Right lobe of liver (tissue), 4 donors: ENCODE measurements at regions not wholly inside any gene's neighbourhood (a gene's known extent, or its start where the extent isn't known, plus 50 kb on each side); places are given as distances from the start of the nearest gene placed in this dataset.

Experiments used
- POLR2A ChIP-seq: fragments of 450-650 bp; IDR thresholded peaks from one replicate; pipeline ENCODE4 v1.6.1; 2017; ENCODE audit warnings: antibody characterized with exemption, mild to moderate bottlenecking
- TF ChIP-seq, protein P1 (sequence below), 4 donors: fragments of 200-600 bp in 3 of 4; fragments of 450-650 bp in 1 of 4; IDR thresholded peaks; one replicate each; pipeline versions ENCODE4 v1.5.1 to v1.8.0; 2016 to 2022; ENCODE audit warnings: antibody characterized with exemption in 4 of 4, mild to moderate bottlenecking in 2 of 4
- donor health status: DM: no; HTN: no; CAD: no.
- donor health status: DM: no; HTN: no; CAD: no.
- donor health status: DM: no; HTN: yes; CAD: no.

- TF ChIP-seq, protein P1, sequence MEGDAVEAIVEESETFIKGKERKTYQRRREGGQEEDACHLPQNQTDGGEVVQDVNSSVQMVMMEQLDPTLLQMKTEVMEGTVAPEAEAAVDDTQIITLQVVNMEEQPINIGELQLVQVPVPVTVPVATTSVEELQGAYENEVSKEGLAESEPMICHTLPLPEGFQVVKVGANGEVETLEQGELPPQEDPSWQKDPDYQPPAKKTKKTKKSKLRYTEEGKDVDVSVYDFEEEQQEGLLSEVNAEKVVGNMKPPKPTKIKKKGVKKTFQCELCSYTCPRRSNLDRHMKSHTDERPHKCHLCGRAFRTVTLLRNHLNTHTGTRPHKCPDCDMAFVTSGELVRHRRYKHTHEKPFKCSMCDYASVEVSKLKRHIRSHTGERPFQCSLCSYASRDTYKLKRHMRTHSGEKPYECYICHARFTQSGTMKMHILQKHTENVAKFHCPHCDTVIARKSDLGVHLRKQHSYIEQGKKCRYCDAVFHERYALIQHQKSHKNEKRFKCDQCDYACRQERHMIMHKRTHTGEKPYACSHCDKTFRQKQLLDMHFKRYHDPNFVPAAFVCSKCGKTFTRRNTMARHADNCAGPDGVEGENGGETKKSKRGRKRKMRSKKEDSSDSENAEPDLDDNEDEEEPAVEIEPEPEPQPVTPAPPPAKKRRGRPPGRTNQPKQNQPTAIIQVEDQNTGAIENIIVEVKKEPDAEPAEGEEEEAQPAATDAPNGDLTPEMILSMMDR (IDR thresholded peaks at IDR 0.05) = no peak
- TF ChIP-seq POLR2A = no peak
These were observed 95.9 kb upstream of the GPR26 start for GRCh38 chr10:123570051-123570897.
